Lung (tissue), 11 donors: ENCODE measurements at regions not wholly inside any gene's neighbourhood (a gene's known extent, or its start where the extent isn't known, plus 50 kb on each side); places are given as distances from the start of the nearest gene placed in this dataset.

ENCODE experiments used
- ATAC-seq: fragments of 200-7000 bp; cut with Tn5 transposase; one replicate; pipeline ENCODE4 v1.9.1; 2020; ENCODE audit warnings: moderate number of reproducible peaks; ENCODE audit not compliant: insufficient read depth, low FRiP score
- DNase-seq, 3 donors: peaks; one replicate each; pipeline ENCODE4 v3.0.0-alpha.2; 2013 to 2017
- H3K27ac ChIP-seq, 2 donors: one replicate each; pipeline ENCODE4 v1.5.1; 2013; ENCODE audit warnings: mild to moderate bottlenecking in 2 of 2, moderate library complexity in 2 of 2, control low read depth in 1 of 2, inconsistent platforms in 1 of 2, low read depth in 1 of 2, low read length in 1 of 2
- H3K27me3 ChIP-seq, 3 donors: one replicate each; pipeline ENCODE4 v1.5.1; 2013; ENCODE audit warnings: low read length in 2 of 3; ENCODE audit not compliant: control insufficient read depth in 3 of 3, insufficient read depth in 3 of 3
- H3K36me3 ChIP-seq, 4 donors: one replicate each; pipeline ENCODE4 v1.5.1; 2013; ENCODE audit warnings: low read length in 4 of 4, mild to moderate bottlenecking in 1 of 4, moderate library complexity in 1 of 4; ENCODE audit not compliant: control insufficient read depth in 4 of 4, insufficient read depth in 4 of 4
- H3K4me1 ChIP-seq, 5 donors: one replicate each; pipeline ENCODE4 v1.5.1; 2013; ENCODE audit warnings: low read length in 5 of 5, mild to moderate bottlenecking in 2 of 5, moderate library complexity in 1 of 5; ENCODE audit not compliant: control insufficient read depth in 5 of 5, insufficient read depth in 5 of 5
- H3K4me3 ChIP-seq: one replicate; pipeline ENCODE4 v1.5.1; 2013; ENCODE audit warnings: mild to moderate bottlenecking, control low read depth, moderate library complexity
- H3K9ac ChIP-seq, 2 donors: one replicate each; pipeline ENCODE4 v1.5.1; 2013; ENCODE audit warnings: low read length in 2 of 2, control low read depth in 1 of 2; ENCODE audit not compliant: insufficient read depth in 1 of 2
- H3K9me3 ChIP-seq, 4 donors: one replicate each; pipeline ENCODE4 v1.5.1; 2013; ENCODE audit warnings: low read length in 3 of 4, mild to moderate bottlenecking in 1 of 4, moderate library complexity in 1 of 4; ENCODE audit not compliant: control insufficient read depth in 4 of 4, insufficient read depth in 3 of 4
- WGBS, 2 donors: extraction: QIAGEN DNeasy Blood & Tissue Kit; methylation state at CpG; one replicate each; pipeline ENCODE4 v1.1.7; 2013; 5-methylcytosine and 5-hydroxymethylcytosine counted together
- TF ChIP-seq, protein P1 (sequence below): IDR thresholded peaks from 2 replicates; pipeline ENCODE4 v1.5.1; 2012; ENCODE audit warnings: mild to moderate bottlenecking; ENCODE audit errors: control extremely low read depth, extremely low read depth
- donor health status: control.
- donor health status: control.
- donor health status: Bipolar disorder and iron deficiency.
- donor health status: healthy.
- donor health status: DM: yes; HTN: yes; CAD: no.

GRCh38 chr11:116507849-116508695 lies 264.7 kb downstream of the BUD13 start:
- Histone ChIP-seq H3K9ac (no peak overlapping the region), H3K27me3 (no peaks in the 10 kb centered on the region), H3K36me3 (no peaks in the 10 kb centered on the region), H3K9me3 (no peaks in the 10 kb centered on the region), H3K4me3 (no peak overlapping the region), H3K4me1 (peaks cover 0 to 17% (median 0%) of the 10 kb centered on the region in 5 donors), H3K27ac (no peak overlapping the region)
- TF ChIP-seq, protein P1, sequence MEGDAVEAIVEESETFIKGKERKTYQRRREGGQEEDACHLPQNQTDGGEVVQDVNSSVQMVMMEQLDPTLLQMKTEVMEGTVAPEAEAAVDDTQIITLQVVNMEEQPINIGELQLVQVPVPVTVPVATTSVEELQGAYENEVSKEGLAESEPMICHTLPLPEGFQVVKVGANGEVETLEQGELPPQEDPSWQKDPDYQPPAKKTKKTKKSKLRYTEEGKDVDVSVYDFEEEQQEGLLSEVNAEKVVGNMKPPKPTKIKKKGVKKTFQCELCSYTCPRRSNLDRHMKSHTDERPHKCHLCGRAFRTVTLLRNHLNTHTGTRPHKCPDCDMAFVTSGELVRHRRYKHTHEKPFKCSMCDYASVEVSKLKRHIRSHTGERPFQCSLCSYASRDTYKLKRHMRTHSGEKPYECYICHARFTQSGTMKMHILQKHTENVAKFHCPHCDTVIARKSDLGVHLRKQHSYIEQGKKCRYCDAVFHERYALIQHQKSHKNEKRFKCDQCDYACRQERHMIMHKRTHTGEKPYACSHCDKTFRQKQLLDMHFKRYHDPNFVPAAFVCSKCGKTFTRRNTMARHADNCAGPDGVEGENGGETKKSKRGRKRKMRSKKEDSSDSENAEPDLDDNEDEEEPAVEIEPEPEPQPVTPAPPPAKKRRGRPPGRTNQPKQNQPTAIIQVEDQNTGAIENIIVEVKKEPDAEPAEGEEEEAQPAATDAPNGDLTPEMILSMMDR: no peak
- 68 to 78% methylated on average over 8 of the region's 8 CpGs for WGBS, 2 donors
- DNase-seq: no peak
- no peak for ATAC-seq

GRCh38 chr11:116507016-116507415 lies 265.8 kb downstream of the BUD13 start:
- ATAC-seq (no peak), DNase-seq (no peak)
- no peaks in the 10 kb centered on the region for H3K9me3 ChIP-seq
- no peaks in the 10 kb centered on the region for H3K36me3 ChIP-seq
- no peak overlapping the region for H3K27ac ChIP-seq
- no peak overlapping the region for H3K9ac ChIP-seq
- TF ChIP-seq, protein P1: no peak
- peaks cover 0 to 17% (median 0%) of the 10 kb centered on the region in 5 donors for H3K4me1 ChIP-seq
- 73 to 86% methylated on average over 4 of the region's 4 CpGs for WGBS, 2 donors
- H3K4me3 ChIP-seq: no peak overlapping the region
- H3K27me3 ChIP-seq: no peaks in the 10 kb centered on the region

- no peak overlapping the region for H3K27ac ChIP-seq
- no peak overlapping the region for H3K9ac ChIP-seq
- TF ChIP-seq, protein P1: no peak
- H3K27me3 ChIP-seq: no peaks in the 10 kb centered on the region
- H3K4me1 ChIP-seq: peaks cover 0 to 17% (median 0%) of the 10 kb centered on the region in 5 donors
- H3K4me3 ChIP-seq: no peak overlapping the region
- DNase-seq (no peak), ATAC-seq (no peak)
- WGBS, 2 donors: 80 to 83% methylated on average over 6 of the region's 6 CpGs
- no peaks in the 10 kb centered on the region for H3K36me3 ChIP-seq
- H3K9me3 ChIP-seq: no peaks in the 10 kb centered on the region
Measured at GRCh38 chr11:116506263-116506825, 266.4 kb downstream of the BUD13 start.
